HK-2 (cell line): ENCODE measurements at regions not wholly inside any gene's neighbourhood (a gene's known extent, or its start where the extent isn't known, plus 50 kb on each side); places are given as distances from the start of the nearest gene placed in this dataset.
A peak's percentile ranks its signal among the peaks of the same experiment; 100 is the strongest.

ENCODE experiments used
- DNase-seq: peaks from one replicate; pipeline ENCODE4 v3.0.0-alpha.2; 2018; ENCODE audit not compliant: unreplicated experiment

- DNase-seq, result no peak
These were observed 173.2 kb upstream of the GRIP1 start for GRCh38 chr12:66852091-66852490.

GRCh38 chr12:66852765-66853164, 173.9 kb upstream of the GRIP1 start:
- no peak for DNase-seq

- no peak for DNase-seq
These were observed 181.0 kb upstream of the GRIP1 start for GRCh38 chr12:66859751-66860440.

- DNase-seq, result peak; percentile 40
These were observed 182.2 kb upstream of the GRIP1 start for GRCh38 chr12:66860752-66861750.

GRCh38 chr12:66862356-66862985, 183.6 kb upstream of the GRIP1 start:
- no peak for DNase-seq

GRCh38 chr12:66863276-66863675, 184.4 kb upstream of the GRIP1 start:
- DNase-seq, result no peak

- DNase-seq, result no peak
These were observed 199.0 kb upstream of the GRIP1 start for GRCh38 chr12:66877925-66878324.

- no peak for DNase-seq
These were observed 200.5 kb upstream of the GRIP1 start for GRCh38 chr12:66879409-66879808.

- no peak for DNase-seq
These were observed 202.5 kb upstream of the GRIP1 start for GRCh38 chr12:66881386-66881785.

GRCh38 chr12:66884091-66884490, 205.2 kb upstream of the GRIP1 start:
- DNase-seq, result no peak

- no peak for DNase-seq
These were observed 206.4 kb upstream of the GRIP1 start for GRCh38 chr12:66885115-66885875.

GRCh38 chr12:66896797-66897196, 217.9 kb upstream of the GRIP1 start:
- DNase-seq, result no peak

GRCh38 chr12:66898700-66899469, 220.0 kb upstream of the GRIP1 start:
- no peak for DNase-seq

- no peak for DNase-seq
These were observed 220.7 kb upstream of the GRIP1 start for GRCh38 chr12:66899588-66899987.

GRCh38 chr12:66900616-66901015, 221.7 kb upstream of the GRIP1 start:
- DNase-seq, result no peak

GRCh38 chr12:66901138-66901932, 222.5 kb upstream of the GRIP1 start:
- no peak for DNase-seq

GRCh38 chr12:66902020-66902419, 223.1 kb upstream of the GRIP1 start:
- DNase-seq, result no peak

GRCh38 chr12:66903782-66904396, 225.0 kb upstream of the GRIP1 start:
- DNase-seq, result no peak

- DNase-seq, result no peak
These were observed 226.3 kb upstream of the GRIP1 start for GRCh38 chr12:66905201-66905600.
